ENCODE measurements at regions not wholly inside any gene's neighbourhood (a gene's known extent, or its start where the extent isn't known, plus 50 kb on each side); places are given as distances from the start of the nearest gene placed in this dataset.
"Not testable (repeated sequence)": the region's sequence is repeated elsewhere in the genome, so short reads cannot be mapped to it uniquely, and the experiment has no call there.

DNA sequence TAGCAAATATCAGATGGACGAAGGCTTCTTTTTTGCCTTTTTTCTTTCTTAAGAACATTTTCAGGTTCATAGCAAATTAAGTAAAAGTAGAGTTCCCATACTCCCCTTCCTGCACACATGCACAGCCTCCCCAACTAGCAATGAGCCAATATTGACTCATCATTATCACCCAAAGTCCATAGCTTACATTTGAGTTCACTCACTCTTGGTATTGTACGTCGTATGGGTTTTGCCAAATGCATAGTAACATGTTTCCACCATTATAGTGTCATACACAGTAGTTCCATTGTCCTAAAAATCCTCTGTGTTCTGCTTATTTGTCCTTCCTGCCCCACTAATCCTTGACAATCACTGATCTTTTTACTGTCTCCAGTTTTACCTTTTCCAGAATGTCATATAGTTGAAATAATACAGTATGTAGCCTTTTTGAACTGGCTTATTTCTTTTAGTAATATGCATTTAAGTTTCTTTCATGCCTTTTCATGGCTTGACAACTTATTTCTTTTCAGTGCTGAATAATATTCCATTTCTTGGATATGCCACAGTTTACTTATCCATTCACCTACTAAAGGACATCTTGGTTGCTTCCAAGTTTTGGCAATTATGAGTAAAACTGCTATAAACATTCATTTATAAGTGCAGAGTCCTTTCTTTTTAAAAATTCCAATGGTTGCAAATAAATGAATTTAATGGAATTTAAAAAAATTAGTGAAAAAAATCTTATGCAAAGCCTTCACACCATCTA, 242.1 kb downstream of the ISL1 start:
- no peak overlapping the region for H3K4me3 Mint-ChIP-seq
- DNase-seq = no peak
- no peak overlapping the region for H3K4me3 ChIP-seq (ENCODE audit: low read length)
- no peaks in the 10 kb centered on the region for H3K4me1 Mint-ChIP-seq (ENCODE audit: low read depth)
- H3K9me3 ChIP-seq (ENCODE audit: control insufficient read depth in 1 of 2, insufficient read depth in 1 of 2, low read length in 2 of 2) = peaks cover 0 to 3% of the 10 kb centered on the region in 2 experiments
- no peaks in the 10 kb centered on the region for H3K36me3 ChIP-seq (ENCODE audit: insufficient read depth, low read length)
- ATAC-seq (ENCODE audit: poor library complexity) = no peak
- intact Hi-C loops (cut with DNase I, micrococcal nuclease) = no loop called here
- POLR2A ChIA-PET = no interaction called here
- no peak overlapping the region for H3K27ac Mint-ChIP-seq
- TF ChIP-seq CTCF (IDR thresholded peaks at IDR 0.05) = no peak
- H3K27ac ChIP-seq (ENCODE audit: low read depth in 1 of 2, low read length in 2 of 2) = no peak overlapping the region
- no peaks in the 10 kb centered on the region for H3K36me3 Mint-ChIP-seq (ENCODE audit: low read depth)
- CTCF ChIA-PET = no interaction called here
- H3K9me3 Mint-ChIP-seq = peaks cover 2% of the 10 kb centered on the region
- H3K27me3 Mint-ChIP-seq = no peaks in the 10 kb centered on the region
- H3K27me3 ChIP-seq (ENCODE audit: control insufficient read depth in 1 of 2, insufficient read depth in 2 of 2, low read length in 2 of 2) = no peaks in the 10 kb centered on the region
- no peaks in the 10 kb centered on the region for H3K4me1 ChIP-seq (ENCODE audit: insufficient read depth, low read length)

GRCh38 chr5:51632027-51632426, 248.8 kb downstream of the ISL1 start:
- DNase-seq = no peak
- no peak for ATAC-seq (ENCODE audit: poor library complexity)
- intact Hi-C loops (cut with DNase I, micrococcal nuclease) = no loop called here
- H3K4me1 ChIP-seq (ENCODE audit: insufficient read depth, low read length) = no peaks in the 10 kb centered on the region
- Mint-ChIP-seq H3K4me3 (no peak overlapping the region), H3K36me3 (ENCODE audit: low read depth) (no peaks in the 10 kb centered on the region), H3K4me1 (ENCODE audit: low read depth) (no peaks in the 10 kb centered on the region), H3K9me3 (peaks cover 2% of the 10 kb centered on the region), H3K27ac (no peak overlapping the region), H3K27me3 (no peaks in the 10 kb centered on the region)
- no peaks in the 10 kb centered on the region for H3K36me3 ChIP-seq (ENCODE audit: insufficient read depth, low read length)
- H3K9me3 ChIP-seq (ENCODE audit: control insufficient read depth in 1 of 2, insufficient read depth in 1 of 2, low read length in 2 of 2) = peaks cover 0 to 1% of the 10 kb centered on the region in 2 experiments
- H3K27me3 ChIP-seq (ENCODE audit: control insufficient read depth in 1 of 2, insufficient read depth in 2 of 2, low read length in 2 of 2) = no peaks in the 10 kb centered on the region
- ChIA-PET POLR2A (no interaction called here), CTCF (no interaction called here)
- no peak overlapping the region for H3K4me3 ChIP-seq (ENCODE audit: low read length)
- TF ChIP-seq CTCF (IDR thresholded peaks at IDR 0.05) = no peak
- H3K27ac ChIP-seq (ENCODE audit: low read depth in 1 of 2, low read length in 2 of 2) = no peak overlapping the region

DNA sequence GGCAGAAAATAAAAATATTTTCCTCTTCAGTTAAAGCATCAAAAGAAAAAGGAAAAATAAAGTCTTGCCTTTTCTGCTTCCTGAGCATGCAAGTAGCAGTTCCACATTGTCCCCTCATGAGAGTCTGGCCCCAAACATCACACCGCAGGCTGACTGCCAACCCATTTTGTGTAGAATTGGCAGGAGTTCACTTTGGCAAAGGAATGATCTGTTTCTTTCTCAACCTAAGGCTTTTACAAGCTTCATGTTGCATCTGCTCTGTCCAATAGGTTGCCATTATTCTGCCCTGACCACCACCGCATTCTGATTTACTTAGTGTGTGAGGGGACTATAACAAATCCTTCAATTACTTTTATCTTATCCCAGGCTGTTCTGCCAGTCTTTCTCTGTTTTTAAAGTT, 249.5 kb downstream of the ISL1 start:
- peaks cover 2% of the 10 kb centered on the region for H3K9me3 Mint-ChIP-seq
- no peaks in the 10 kb centered on the region for H3K36me3 ChIP-seq (ENCODE audit: insufficient read depth, low read length)
- ATAC-seq (ENCODE audit: poor library complexity) (no peak), DNase-seq (no peak)
- H3K27ac ChIP-seq (ENCODE audit: low read depth in 1 of 2, low read length in 2 of 2) = no peak overlapping the region
- no peaks in the 10 kb centered on the region for H3K36me3 Mint-ChIP-seq (ENCODE audit: low read depth)
- no peaks in the 10 kb centered on the region for H3K4me1 ChIP-seq (ENCODE audit: insufficient read depth, low read length)
- H3K4me1 Mint-ChIP-seq (ENCODE audit: low read depth) = no peaks in the 10 kb centered on the region
- ChIA-PET POLR2A (no interaction called here), CTCF (no interaction called here)
- no peak for TF ChIP-seq CTCF (IDR thresholded peaks at IDR 0.05)
- H3K4me3 Mint-ChIP-seq = no peak overlapping the region
- no peaks in the 10 kb centered on the region for H3K27me3 Mint-ChIP-seq
- H3K27me3 ChIP-seq (ENCODE audit: control insufficient read depth in 1 of 2, insufficient read depth in 2 of 2, low read length in 2 of 2) = no peaks in the 10 kb centered on the region
- intact Hi-C loops (cut with DNase I, micrococcal nuclease) = no loop called here
- no peak overlapping the region for H3K27ac Mint-ChIP-seq
- H3K9me3 ChIP-seq (ENCODE audit: control insufficient read depth in 1 of 2, insufficient read depth in 1 of 2, low read length in 2 of 2) = peaks cover 0 to 5% of the 10 kb centered on the region in 2 experiments
- H3K4me3 ChIP-seq (ENCODE audit: low read length) = no peak overlapping the region

GRCh38 chr5:51636973-51637372, 253.7 kb downstream of the ISL1 start:
- ATAC-seq (ENCODE audit: poor library complexity); intact Hi-C loops (cut with DNase I, micrococcal nuclease); H3K4me1 ChIP-seq (ENCODE audit: insufficient read depth, low read length); H3K4me1 Mint-ChIP-seq (ENCODE audit: low read depth); H3K36me3 Mint-ChIP-seq (ENCODE audit: low read depth); H3K27ac Mint-ChIP-seq; H3K4me3 ChIP-seq (ENCODE audit: low read length); H3K27me3 ChIP-seq (ENCODE audit: control insufficient read depth in 1 of 2, insufficient read depth in 2 of 2, low read length in 2 of 2); H3K27me3 Mint-ChIP-seq; POLR2A ChIA-PET; DNase-seq; H3K36me3 ChIP-seq (ENCODE audit: insufficient read depth, low read length); H3K9me3 ChIP-seq (ENCODE audit: control insufficient read depth in 1 of 2, insufficient read depth in 1 of 2, low read length in 2 of 2); H3K9me3 Mint-ChIP-seq; H3K4me3 Mint-ChIP-seq; H3K27ac ChIP-seq (ENCODE audit: low read depth in 1 of 2, low read length in 2 of 2); CTCF ChIA-PET: not testable (repeated sequence)
